Muscle of back (tissue), 3 donors: ENCODE measurements at regions not wholly inside any gene's neighbourhood (a gene's known extent, or its start where the extent isn't known, plus 50 kb on each side); places are given as distances from the start of the nearest gene placed in this dataset.

Experiments used
- DNase-seq, 3 donors: peaks; one replicate each; pipeline versions ENCODE4 v3.0.0 to v3.0.0-alpha.2; 2013

DNA sequence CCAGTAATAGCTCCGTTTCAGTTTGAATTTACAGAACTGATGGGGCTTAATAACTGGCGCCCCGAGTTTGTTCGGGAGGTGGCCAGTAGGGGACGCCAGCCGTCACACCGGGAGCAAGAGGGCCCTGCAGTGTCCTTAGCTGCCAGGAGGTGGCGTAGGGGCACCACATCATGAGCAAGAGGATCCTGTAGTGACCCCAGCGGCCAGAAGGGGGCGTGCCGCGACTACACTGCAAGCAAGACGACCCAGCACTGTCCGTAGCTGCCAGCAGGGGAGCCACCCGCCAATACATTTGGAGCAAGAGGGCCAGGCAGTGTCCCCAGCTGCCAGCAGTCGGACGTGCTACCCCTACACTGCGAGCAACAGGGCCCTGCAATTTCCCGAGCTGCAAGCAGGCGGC is 663.7 kb upstream of the B3GAT1 start:
- DNase-seq: peak in 1 of 3 donors; percentile 33

DNA sequence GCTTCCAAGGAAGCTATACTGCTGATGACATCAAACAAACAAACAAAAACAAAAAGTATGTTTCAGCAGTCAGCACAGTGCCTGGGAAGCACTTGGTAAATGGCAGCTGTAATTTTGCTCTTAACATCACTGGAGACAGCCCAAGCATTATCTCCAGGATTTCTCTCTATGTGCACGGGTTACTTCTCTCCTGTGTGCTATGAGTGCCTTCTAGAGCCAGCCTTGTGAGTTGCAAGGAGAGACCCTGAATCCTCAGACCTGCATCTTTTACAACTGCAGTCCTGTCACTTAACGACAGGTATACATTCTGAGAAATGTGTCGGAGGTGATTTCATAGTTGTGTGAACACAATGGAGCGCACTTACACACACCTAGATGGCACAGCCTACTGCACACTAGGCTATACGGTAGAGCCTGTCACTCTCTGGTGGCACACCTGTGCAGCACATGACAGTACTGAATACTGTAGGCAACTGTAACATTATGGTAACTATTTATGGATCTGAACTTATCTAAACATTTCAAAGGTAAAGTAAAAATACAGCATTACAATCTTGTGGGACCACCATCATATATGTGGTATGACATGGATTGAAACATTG is 662.5 kb upstream of the B3GAT1 start:
- DNase-seq: peak in 1 of 3 donors; percentile 15

DNA sequence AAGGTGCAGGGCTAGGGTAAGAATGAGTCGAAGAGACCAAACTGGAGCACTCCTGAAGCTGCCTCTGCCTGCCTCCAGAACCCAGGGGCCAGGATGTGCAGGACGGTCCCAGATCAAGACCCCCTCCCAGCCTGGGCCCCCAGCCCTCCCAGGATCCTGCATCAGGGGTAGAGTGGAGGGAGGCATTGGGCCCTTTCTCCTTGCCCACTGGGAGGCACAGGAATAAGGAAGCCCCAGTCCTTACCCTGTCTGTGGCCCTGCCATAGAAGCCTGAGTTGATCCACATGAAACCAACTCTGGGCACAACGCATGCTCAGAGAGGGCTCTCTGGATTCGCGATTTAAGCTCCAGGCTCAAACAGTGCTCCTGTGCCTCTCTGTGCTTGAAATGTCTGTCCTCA is 661.8 kb upstream of the B3GAT1 start:
- no peak for DNase-seq

DNA sequence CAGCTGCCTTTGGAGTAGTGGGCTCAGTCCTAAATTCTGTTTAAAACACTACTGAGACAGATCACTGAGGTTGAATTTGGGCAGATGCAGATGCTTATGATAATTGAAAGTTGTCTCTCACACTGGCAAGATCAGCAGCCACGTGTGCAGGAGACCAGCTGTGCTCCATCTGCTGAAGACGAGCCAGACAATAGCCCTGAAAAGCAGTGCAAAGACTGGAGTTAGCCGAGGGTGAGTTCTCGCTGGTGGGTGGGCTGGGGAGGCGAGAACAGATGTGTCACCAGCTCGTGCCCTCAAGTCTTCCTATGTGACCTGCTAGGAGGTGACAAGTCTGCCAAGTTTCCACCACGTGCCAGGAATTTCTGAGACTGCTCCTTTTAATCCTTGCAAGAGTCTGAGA is 661.3 kb upstream of the B3GAT1 start:
- peak in 1 of 3 donors; percentile 37 for DNase-seq

DNA sequence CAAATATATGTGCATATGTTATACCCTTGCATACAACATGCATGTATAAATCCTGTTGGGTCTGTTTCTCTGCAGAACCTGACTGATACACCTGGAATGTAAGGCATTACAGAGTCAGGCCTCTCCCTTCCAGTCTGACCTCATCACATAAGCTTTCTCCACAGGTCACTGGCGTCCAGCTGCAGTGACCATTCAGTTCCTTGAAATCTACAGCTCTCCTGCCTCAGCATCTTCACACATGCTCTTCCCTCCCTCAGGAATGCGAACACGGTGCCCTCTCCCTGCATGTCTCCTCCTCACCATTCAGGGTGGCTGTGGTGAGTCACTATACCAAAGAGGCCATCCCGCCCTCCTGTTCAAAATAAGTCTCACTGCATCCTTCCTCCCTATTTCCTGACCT is 657.8 kb upstream of the B3GAT1 start:
- DNase-seq: no peak

DNA sequence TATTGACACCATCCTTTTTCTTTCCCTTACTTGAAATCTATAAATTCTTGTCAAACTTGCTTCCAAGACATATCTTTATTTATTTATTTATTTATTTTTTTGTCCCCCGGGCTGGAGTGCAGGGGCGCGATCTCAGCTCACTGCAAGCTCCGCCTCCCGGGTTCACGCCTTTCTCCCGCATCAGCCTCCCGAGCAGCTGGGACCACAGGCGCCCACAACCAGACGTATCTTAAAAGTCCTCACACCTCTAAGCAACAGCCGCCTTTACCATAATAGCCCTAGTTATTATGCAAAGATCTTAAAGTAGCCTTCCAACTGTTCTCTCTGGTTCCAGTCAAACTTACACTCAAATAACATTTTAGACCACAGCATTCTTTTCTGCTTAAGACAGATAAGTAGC is 657.0 kb upstream of the B3GAT1 start:
- DNase-seq: no peak

DNA sequence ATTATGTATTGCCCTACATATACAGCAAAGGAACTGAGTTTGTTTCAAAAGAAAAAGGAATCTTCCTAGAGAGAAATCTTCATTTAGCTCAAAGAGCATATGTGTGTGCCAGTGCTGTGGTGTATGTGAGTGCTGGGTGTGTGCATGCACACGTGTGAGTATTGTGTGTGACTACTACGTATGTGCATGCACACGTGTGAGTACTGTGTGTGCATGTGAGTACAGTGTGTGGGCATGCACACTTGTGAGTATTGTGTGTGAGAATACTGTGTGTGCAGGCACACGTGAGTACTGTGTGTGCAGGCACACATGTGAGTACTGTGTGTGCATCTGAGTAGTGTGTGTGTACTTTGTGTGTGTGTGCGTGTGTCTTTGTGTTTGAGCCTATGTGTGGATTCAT is 651.0 kb upstream of the B3GAT1 start:
- no peak for DNase-seq

DNA sequence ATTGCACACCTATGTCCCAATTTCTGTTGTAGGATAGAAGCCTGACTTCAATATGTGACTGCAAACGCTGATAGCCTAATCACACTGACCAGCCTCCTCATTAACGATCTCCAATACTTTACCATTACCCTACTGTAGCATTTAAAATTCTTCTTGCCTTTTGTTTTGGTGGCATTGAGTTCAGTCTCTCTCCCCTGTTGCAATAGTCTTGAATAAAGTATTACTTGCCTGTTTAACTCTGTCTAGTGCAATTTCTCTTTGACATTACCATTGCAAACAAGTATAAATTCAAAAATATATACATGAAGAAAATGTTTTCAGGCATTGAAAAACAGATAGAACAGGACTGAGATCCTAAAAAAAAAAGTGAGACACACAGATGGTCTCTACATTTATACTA is 649.1 kb upstream of the B3GAT1 start:
- DNase-seq: no peak

DNA sequence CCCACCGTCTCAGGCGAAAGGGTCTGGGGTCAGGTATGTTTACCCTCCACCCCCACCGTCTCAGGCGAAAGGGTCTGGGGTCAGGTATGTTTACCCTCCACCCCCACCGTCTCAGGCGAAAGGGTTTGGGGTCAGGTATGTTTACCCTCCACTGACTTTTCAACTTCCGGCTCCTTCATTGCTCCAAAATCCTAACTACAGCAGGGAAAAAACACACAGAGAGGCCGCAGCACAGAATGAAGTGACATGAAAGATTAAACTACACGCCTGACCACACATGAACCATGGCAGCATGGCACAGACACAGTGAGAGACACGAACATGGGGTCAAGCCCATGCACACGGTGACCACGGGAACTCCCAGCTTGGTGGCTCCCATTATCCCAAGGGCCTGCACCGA is 634.9 kb upstream of the B3GAT1 start:
- DNase-seq: no peak

DNA sequence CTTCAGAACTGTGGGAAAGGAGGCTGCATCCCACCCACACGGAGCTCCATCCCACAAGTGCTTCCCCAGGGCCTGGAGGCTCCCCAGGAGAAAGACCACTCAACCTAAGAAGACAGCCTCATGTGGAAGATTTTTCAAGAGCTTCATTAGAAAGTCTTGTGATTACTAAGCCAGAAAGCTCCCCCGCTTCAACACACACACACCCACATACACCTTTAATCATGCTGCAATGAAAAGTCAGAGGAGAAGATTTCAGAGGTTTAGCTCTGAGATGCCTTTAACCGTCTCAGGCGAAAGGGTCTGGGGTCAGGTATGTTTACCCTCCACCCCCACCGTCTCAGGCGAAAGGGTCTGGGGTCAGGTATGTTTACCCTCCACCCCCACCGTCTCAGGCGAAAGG is 634.5 kb upstream of the B3GAT1 start:
- no peak for DNase-seq

DNA sequence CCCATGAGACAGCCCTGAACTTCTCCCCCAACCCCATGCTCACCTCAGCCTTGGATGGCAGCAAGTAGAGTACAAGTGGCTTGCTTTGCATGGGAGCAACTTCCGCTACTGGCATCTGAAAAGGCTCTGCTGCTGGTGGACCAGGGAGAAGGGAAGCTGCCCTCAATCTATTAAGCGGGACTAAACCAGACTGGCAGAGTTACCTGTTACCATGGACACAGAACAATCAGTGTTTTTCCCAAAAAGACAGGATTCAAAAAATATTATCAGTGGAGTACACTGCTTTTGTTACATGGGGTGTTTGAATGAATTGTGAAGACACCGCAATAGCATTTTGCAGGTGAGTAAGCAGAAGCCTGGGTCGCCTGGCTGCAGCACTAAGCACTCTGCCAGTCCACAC is 631.4 kb upstream of the B3GAT1 start:
- no peak for DNase-seq

DNA sequence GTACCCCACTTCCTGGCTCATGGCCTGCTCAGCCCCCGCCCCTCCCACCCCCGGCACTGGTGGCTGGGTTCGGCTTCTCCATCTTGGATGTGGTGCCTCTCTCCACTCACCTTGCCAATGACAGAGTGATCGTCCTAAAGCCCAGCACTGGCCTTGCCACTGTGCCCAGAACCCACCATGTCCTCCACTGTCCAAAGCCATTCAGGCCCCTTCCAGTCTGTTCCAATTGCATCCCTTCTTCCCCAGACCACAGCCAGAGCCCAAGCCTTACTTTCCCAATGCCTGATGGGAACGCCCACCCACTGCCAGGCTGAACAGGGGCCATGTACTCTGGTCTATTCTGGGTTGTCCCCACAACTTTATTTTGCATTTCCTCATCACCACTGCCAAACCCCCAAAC is 625.8 kb upstream of the B3GAT1 start:
- DNase-seq: no peak

DNA sequence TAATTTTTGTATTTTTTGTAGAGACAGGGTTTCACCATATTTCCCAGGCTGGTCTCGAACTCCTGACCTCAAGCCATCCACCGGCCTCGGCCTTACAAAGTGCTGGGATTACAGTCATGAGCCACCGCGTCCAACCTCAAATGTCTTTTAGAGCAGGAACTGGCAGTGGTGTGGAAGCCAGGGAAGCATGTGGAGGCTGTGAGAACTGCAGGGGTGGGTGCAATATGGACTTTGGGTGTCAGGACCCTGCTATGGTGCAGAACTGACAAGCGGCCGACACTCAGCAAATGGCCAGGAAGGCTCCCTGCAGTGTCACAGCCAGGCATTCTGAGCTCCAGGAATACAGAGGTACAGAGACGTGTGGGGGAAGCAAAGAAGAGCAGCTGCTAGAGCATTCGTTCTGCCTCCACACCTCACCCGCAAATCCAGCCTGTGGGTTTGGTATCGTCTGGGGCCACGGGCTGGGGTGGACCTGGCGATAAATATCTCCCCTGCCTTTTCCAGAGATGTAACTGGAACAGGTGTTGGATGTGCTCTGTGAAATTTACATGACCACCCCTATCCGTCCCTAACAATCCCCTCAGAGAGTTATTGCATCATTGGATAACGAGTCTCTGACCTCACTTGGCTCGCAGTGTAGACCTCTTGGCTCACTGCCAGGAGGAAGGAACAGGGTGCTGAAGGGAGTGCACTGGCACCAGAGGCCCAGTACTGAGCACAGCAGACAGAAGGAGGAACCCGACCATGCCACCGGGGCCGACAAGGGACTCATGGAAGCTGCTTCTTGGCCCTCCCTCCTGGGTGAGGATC is 624.7 kb upstream of the B3GAT1 start:
- DNase-seq: no peak

DNA sequence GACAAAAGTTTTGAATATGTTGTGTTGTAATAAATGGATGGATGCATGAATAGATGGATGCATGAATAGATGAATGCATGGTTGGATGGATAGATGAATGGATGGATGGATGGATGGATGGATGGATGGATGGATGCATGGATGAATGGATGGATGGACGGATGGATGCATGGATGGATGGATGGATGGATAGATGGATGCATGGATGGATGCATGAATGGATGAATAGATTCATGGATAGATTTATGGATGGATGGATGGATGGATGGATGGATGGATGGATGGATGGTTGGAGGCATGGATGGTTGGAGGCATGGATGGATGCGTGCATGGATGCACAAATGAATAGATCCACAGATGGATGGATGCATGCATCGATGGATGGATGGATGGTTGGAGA is 623.2 kb upstream of the B3GAT1 start:
- DNase-seq: no peak

DNA sequence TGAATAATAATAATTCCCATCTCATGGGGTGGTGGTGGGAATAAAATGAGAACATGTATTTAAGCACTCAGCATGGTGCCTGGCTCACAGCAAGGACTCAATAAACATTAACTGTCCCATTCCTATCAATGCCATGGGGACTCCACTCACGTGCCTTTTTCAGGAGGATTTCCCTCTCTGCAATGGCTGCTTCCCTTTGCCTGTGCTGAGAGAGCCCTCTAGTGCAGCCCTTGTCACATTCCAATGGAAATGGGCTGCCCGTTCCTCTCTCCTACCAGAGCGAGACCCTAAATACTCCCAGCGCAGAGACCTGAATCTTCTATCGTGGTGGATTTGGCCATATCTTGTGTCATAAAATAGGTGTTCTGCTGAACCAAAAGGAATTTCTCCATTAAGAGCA is 621.5 kb upstream of the B3GAT1 start:
- DNase-seq: peak; percentile 0 to 40 (median 15)

DNA sequence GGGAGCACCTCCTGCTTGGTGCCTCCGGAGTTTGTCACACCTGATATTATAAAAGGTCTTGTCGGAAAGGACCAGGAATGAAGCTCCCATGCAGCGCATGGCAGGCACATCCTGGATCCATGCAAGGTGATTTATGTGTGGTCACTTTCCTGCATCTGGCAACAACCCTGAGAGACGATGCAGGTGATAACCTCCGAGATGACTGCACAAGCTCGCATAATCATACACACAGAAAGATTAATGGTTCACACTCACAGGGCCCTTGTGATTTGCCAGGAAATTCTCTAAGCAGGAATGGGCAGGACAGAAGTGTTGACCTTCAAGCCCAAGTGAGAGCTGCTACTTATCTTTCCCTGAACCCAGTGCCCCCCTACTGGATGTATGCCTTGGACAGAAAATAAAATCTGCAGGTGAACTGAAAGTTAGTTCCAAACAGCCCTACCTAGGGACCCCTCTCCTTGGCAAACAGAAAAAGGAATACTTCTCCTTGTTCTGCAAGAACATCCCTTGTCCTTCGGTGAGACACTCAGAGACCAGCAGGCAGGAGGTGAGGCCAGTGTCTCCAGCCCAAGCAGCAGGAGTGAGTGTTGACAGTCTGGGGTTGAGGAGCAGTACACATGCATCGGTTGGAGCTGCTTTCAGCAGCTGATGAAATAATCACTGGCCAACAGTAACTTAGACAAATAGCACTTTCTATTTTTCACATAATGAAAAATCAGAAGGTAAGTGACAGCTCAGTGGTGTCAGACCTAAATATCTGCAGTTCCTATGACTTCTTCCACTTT is 619.4 kb upstream of the B3GAT1 start:
- no peak for DNase-seq

DNA sequence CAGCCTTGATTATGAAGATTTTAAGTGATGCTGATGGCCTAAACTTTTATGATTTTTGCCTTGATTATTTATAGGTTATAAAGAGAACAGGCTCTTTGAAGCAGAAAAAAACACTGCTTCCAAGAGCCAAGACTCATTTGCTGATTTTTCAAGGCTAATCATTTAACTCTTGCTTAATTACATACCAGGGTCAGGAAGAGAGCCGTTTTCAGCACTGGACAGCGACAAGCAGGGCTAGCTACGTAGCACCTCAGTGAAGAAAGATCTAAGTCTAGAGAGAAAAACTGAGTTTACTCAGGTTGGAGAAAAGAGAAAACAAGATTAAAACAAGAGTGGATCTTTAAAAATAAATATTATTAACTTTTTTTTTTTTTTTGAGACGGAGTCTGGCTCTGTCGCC is 615.4 kb upstream of the B3GAT1 start:
- DNase-seq: peak; percentile 49 to 81 (median 72)

DNA sequence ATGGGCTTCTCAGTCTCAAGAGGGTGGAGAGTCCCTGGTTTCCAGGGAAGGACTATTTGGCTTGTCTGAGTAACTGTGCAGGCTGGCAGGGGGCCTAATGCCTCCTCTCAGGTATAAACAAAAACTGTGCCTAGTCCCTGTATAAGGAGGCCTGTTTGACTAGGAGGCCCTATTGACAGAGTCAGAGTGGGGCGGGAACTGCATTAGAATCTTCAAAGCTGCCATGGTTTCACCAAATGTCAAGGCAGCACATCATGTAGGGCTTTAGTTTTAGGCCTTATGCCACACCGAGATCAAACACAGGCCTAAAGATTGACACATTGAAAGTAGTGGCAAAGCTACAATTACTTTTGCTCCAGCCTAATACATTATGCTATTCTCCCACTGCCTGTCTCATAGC is 611.5 kb upstream of the B3GAT1 start:
- no peak for DNase-seq

DNA sequence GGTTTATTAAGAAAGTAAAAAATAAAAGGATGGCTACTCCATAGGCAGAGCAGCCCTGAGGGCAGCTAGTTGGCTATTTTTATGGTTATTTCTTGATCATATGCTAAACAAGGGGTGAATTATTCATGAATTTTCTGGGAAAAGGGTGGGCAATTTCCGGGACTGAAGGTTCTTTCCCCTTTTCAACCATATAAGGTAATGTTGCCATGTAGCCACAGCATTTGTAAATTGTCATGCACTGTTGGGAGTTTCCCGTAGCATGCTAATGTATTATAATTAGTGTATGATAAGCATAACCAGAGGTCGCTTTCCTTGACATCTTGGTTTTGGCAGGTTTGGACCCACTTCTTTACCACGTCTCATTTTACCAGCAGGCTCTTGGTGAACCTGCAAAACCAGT is 610.4 kb upstream of the B3GAT1 start:
- DNase-seq: no peak

DNA sequence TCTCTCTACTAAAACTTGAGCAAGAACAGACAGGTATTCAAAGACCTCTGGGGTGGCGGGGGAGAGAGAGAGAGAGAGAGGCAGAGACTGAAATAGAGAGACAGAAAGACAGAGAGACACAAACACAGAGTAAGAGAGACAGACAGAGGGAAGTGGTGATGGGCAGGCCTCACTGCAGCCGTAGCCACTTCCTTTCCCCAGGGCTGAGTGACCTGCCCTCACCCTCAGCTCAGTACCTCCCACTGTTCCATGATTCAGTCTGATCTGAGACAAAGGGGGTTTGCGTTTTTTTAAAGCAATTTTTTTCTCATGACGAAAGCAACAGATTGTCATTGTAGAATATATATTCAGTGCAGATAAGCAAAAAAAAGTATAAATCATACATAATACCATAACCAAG is 607.9 kb upstream of the B3GAT1 start:
- DNase-seq: no peak

DNA sequence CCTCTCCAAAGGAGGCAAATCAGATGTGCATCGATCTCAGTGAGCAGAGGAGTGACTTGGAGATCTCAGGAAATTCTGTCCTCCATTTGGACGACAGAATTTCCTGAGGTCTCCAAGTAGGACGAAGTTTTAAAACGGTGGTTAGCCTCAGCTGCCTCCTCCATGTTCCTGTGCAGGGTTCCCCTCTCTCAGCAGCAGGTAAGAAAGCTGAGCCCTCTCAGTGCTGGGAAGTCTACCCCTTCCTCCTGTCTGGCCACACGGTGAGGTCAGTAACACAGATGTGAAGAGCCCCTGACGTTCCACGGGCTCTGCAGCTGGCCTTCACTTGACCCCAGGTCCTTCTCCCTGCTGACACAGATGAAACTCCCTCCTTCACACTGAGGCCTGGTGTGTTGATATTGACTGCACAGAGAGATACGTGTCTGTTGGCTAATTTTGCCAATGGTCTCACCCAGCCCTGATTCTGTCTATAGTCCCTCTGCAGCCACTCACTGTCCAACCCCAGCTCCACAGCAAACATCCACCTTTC is 607.4 kb upstream of the B3GAT1 start:
- no peak for DNase-seq

DNA sequence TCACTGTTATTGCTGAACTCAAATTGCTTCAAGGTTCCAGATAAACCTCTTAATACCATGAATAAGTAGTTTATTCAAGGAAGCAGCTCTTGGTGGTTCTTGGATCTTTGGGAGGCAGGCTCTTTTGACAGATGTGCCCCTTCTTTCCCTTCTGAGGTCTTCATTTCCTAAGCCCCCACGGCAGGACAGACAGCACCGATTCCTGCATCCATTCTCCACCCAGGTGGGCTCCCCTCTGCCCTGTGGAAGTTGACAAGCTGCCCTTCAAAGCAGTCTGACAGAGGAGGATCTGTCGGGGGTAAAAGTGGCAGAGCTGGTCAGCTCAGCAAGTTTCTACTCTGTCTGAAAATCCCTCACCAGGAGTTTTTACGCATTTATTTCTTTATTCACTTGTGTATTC is 605.3 kb upstream of the B3GAT1 start:
- no peak for DNase-seq

DNA sequence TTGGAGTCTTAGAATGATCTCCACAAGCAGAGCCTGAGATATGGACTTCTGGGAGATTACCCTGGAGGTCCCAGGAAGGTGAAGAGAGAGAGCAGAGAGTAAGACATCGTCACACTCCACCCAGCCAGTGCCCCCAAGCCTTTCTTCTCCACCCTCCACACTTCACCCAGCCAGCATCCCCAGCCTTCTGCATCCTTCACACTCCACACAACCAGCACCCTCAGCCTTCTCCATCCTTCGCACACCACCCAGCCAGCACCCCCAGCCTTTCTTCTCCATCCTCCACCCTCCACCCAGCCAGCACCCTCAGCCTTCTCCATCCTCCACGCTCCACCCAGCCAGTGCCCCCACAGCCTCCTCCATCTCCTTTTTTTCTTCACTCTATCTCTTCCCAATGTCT is 603.9 kb upstream of the B3GAT1 start:
- DNase-seq: no peak
